HL-60/S4 treated with retinoic acid at 250 ng/mL for 4 days and 3 days (cell line): ENCODE measurements at regions not wholly inside any gene's neighbourhood (a gene's known extent, or its start where the extent isn't known, plus 50 kb on each side); places are given as distances from the start of the nearest gene placed in this dataset.

Experiments used
- in situ Hi-C: fragments of 300-500 bp; cut with MboI; formaldehyde crosslinking; loops from 2 replicates; pipeline ENCODE4 v1.7.0; 2022; ENCODE audit warnings: low sequenced_read_pairs

- in situ Hi-C loops = no loop called here
Measured at GRCh38 chr1:101316256-101316655, 79.4 kb downstream of the S1PR1 start.

- in situ Hi-C loops = no loop called here
Measured at GRCh38 chr1:101316799-101317198, 80.0 kb downstream of the S1PR1 start.

- in situ Hi-C loops = no loop called here
Measured at GRCh38 chr1:101317590-101317989, 80.8 kb downstream of the S1PR1 start.

- in situ Hi-C loops = no loop called here
Measured at GRCh38 chr1:101323535-101323934, 86.7 kb downstream of the S1PR1 start.

GRCh38 chr1:101325144-101325543 is 88.3 kb downstream of the S1PR1 start:
- in situ Hi-C loops = no loop called here

- in situ Hi-C loops = no loop called here
Measured at GRCh38 chr1:101330427-101331130, 93.8 kb downstream of the S1PR1 start.

- in situ Hi-C loops = no loop called here
Measured at GRCh38 chr1:101331794-101332193, 95.0 kb downstream of the S1PR1 start.

GRCh38 chr1:101332633-101333032 is 95.8 kb downstream of the S1PR1 start:
- in situ Hi-C loops = no loop called here

- in situ Hi-C loops = no loop called here
Measured at GRCh38 chr1:101333186-101333585, 96.4 kb downstream of the S1PR1 start.

GRCh38 chr1:101337968-101338367 is 101.1 kb downstream of the S1PR1 start:
- in situ Hi-C loops = no loop called here

GRCh38 chr1:101338714-101339430 is 102.1 kb downstream of the S1PR1 start:
- in situ Hi-C loops = no loop called here

GRCh38 chr1:101344745-101345144 is 107.9 kb downstream of the S1PR1 start:
- in situ Hi-C loops = no loop called here

GRCh38 chr1:101346419-101346818 is 109.6 kb downstream of the S1PR1 start:
- in situ Hi-C loops = no loop called here

GRCh38 chr1:101356013-101356412 is 119.2 kb downstream of the S1PR1 start:
- in situ Hi-C loops = no loop called here

- in situ Hi-C loops = no loop called here
Measured at GRCh38 chr1:101356604-101357443, 120.0 kb downstream of the S1PR1 start.

GRCh38 chr1:101357444-101357986 is 120.7 kb downstream of the S1PR1 start:
- in situ Hi-C loops = no loop called here

GRCh38 chr1:101360506-101360905 is 123.7 kb downstream of the S1PR1 start:
- in situ Hi-C loops = no loop called here

GRCh38 chr1:101363891-101364318 is 127.1 kb downstream of the S1PR1 start:
- in situ Hi-C loops = no loop called here

GRCh38 chr1:101364370-101365120 is 127.7 kb downstream of the S1PR1 start:
- in situ Hi-C loops = no loop called here

- in situ Hi-C loops = no loop called here
Measured at GRCh38 chr1:101365186-101365585, 128.4 kb downstream of the S1PR1 start.

- in situ Hi-C loops = no loop called here
Measured at GRCh38 chr1:101365878-101366277, 129.1 kb downstream of the S1PR1 start.
